Skin of body (tissue), 1 donor: ENCODE measurements at regions not wholly inside any gene's neighbourhood (a gene's known extent, or its start where the extent isn't known, plus 50 kb on each side); places are given as distances from the start of the nearest gene placed in this dataset.

ENCODE experiments used
- DNase-seq: peaks from one replicate; lab custom pipeline; 2025; lab: John Stamatoyannopoulos, UW

DNA sequence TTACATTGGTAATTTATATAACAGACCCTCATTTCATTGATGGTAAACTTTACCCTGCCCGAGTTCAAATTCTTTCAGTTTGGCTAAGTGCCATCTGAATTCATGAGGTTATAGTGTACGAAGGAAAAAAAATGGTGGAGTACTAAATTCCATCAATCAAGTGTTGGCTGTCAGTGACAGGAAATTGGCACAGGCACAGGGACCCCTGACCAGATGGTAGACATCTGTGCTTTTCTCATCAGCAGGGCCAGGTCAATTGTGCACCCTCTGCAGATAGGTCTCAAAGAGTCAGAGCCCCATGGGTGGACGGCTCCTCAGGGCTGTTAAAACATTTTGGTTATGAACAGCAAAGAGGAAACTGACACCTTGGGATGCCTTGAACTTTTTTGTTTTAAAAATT, 439.2 kb downstream of the SETBP1 start:
- DNase-seq = no peak

DNA sequence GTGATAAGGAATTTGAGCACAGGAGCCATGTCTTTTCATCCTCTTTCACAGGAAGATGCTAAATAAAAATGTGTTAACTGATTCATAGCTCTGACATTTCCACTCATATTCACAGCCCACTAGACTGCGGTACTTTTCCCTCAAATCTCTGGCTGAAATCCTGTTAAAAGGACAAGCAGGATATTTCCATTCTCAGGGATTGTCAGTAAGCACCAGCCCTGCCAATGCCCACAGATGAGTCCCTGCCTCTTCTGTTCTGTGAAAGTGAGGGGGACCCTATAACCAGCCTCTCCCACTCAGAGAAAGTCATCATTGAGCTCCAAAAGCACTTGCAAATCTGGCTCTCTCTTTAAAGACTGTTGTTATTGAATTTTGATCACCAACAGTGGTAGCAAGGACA, 440.5 kb downstream of the SETBP1 start:
- no peak for DNase-seq

DNA sequence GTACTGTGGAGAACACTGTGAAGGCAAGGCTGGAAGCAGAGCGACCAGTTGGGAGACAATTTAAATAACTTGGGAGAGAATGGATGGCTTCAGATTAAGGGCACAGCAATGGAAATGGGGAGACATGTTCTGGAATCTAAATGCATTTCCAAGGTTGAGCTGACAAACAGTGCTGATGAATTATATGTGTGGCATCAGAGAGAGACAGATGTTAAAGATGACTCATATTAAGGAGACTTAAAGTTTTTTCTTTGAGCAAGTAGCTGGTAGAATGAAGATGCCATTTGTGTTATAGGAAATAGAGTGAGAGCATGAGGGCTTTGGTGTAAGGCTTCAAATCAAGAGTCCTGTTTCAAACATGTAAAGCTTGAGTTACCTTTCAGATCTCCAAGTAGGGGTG, 441.8 kb downstream of the SETBP1 start:
- DNase-seq = no peak

DNA sequence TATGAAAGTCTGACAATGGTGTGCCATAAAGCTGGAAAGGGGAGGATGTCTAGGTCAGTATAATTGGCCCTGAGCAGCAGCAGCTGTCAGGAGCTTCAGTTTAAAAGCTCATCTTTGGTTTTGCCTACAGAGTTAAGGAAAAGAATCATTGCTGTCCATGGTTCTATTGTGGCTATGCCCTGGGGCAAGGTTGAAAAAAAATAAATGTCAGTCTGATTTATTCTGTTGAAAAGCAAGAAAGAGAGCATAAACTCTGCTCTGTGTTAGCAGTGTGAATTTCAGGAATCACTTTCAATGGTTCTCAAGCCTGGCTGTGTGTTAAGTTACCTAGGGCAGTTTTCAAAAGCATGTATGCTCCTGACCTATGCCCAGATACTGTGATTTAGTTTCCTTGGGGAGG, 446.7 kb downstream of the SETBP1 start:
- no peak for DNase-seq

DNA sequence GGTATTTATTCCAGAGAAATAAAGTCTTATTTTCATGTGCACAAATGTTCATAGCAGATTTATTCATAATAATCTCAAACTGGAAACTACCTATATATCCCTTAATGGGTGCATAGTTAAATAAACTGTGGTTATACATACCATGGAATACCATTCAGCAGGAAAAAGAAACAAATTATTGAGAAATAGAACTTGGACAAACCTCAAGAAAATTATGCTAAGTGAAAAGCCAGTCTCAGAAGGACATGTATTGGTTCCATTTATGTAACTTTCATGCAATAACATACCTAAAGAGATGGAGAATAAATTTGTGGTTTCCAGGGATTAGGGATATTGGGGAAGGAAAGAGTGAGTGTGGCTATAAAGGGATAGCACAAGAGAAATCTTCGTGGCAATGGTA, 452.6 kb downstream of the SETBP1 start:
- DNase-seq = no peak

DNA sequence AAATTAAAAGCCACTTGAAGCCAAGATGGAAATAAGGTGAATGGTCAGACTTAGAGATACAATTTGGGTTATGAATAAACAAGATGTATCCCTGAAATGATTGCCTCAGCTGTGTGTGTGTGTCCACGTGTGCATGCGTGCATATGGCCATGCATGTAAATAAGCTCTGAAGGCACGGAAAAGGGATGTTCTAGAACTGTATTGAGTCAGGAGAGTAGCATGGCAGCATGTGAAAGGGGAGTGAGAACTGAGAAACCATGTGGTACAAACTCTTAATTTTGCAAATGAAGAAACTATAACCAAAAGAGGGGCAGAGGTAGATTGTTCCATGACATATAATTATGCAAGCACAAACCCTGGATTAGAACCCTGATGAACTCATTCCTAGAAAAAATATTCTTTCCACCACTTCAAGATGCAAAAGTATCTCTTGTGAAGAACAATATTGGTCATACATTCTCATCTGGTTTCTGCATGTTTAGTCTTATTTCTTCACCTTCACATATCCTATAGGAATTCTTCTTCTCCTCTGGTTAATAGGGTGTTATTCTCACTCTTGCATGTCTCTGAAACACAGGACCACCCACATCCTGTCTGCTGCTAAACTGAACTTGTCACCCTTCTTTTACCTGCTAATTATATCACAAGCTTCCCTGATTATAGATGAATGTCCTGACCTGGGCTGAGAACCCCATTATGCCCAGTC, 455.8 kb downstream of the SETBP1 start:
- DNase-seq = no peak

DNA sequence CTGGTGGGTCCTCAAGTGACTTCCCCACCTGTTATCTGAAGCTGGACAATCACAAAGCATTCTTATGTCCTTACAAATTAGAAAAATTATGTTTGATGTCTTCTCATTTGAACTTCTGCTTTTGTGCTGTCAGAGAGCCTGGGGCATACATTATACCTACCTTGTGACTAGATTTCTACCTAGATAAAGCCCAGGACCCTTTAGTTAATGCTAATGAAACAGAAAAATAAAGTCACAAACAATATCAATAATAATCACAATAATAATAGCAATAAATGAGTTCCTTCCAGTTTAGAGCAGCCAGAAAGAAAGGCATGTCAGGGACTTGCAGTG, 456.4 kb downstream of the SETBP1 start:
- DNase-seq = no peak

DNA sequence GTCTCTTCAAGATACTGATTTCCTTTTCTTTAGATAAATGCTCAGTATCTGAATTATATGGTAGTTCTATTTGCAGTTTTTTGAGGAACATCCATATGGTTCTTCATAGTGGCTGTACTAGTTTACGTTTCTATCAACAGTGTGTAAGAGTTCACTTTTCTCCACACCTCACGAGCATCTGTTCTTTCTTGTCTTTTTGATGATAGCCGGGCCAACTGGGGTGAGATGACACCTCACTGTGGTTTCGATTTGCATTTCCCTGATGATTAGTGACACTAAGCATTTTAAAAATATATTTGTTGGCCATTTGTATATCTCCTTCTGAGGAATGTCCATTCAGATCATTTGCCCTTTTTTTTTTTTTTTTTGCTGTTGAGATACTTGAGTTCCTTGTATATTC, 458.8 kb downstream of the SETBP1 start:
- DNase-seq = no peak

DNA sequence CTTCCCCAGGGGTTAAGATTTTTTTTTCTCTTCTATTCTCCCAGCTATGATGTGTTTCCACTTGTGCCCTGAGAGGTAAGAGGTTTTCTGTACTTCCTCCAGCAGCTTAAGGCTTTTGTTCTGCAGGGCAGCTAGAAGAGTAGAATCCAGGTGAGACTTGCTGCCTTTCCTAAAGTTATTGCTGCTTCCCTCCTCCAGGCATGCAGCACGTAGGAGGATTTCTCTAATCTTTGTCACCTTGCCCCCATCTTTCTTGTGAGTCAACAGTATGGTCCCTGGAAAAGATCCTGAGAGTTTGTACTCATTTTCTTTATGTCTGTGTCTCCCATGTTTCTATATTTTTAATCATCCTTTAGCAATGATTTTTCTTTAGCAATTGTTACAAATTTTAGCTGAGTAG, 462.2 kb downstream of the SETBP1 start:
- DNase-seq = no peak

DNA sequence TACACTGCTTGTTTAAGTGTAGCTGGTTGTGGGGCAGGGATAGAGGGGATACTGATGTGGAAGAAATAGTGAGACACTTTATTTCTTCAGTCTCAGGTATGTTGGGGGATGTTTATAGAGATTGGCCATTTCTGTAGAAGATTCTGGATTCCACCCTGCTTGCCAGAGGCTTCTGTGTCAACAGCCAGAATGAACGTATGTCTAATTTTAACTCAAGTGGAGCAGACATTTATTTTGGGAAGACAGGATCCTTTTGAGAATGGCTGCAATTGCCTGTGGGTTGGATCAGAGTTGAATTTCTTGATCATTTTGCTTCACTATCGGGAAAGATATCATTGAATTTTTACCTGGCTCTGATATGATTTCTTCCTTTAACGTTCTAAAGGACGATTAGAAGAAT, 465.6 kb upstream of the SLC14A2 start:
- no peak for DNase-seq

DNA sequence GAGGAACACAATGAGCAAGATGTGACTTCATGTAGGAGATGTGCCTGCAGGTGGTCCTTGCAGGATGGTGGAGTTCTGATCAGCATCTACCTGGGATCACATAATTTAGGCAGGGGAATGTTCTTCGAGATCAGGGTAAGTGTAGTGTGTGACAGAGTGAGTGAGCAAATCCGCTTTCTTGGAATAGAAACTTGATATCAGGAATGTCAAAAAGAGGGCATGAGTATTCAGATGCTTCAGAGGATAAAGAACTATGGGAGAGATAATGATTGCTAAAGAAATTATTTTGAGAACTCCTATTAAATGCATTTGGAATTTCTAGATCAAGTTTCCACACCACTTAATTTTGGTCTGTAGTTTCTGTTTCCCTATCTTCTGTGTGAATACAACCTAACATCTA, 463.6 kb upstream of the SLC14A2 start:
- no peak for DNase-seq

DNA sequence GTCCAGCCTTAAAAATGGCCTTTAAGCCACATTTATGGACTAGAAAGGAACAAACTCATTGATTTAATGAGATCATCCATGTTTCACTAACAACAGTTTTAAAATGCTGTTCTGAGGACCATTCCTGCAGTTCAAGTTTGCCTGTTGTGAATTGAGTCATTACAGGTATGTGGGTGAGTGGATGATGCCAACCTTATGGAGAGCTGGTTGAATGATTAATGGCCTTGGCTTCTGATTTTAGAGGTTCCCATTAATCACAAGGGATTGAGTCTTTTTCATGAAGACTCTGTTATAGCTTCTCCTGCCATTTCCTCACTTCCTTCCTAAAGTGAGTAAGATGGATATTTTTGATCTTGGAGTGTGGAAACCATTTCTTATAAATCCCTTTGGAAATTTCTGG, 459.8 kb upstream of the SLC14A2 start:
- no peak for DNase-seq

DNA sequence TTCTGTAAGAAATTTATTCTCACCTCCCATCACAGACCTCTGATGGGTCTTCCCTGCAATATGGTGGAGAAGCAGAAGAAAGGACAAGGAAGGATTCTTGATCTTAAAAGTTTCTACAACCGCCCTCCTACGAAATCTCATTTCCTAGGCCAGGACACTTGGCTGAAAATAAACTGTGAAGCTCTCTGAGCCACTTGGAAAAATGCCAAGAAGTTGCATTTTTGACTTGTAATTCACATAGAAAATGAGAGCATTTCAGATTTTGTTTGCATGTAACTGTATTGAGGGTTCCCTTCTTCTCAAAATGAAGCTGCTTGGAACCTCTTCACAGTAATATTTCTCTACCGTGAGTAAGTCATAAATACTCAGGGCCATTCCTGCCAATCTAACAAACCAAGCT, 458.3 kb upstream of the SLC14A2 start:
- DNase-seq = no peak

DNA sequence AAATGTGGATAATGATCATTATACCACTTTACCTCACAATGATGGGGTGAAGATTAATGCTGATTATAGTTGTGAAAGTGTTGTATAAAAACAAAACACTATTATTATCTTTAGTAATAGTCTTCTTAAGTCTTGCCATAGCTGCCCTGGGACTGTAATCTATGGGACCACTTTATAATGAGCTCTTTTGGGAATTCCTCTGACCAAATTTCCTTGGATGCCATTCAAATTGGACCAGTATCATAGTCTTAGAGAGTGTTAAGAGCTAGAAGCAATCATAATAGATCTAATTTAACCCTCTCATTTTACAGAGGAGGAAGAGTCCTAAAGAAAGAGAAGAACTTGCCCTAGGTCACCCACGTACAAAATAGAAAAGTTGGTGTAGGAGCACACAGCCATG, 457.7 kb upstream of the SLC14A2 start:
- DNase-seq = no peak

DNA sequence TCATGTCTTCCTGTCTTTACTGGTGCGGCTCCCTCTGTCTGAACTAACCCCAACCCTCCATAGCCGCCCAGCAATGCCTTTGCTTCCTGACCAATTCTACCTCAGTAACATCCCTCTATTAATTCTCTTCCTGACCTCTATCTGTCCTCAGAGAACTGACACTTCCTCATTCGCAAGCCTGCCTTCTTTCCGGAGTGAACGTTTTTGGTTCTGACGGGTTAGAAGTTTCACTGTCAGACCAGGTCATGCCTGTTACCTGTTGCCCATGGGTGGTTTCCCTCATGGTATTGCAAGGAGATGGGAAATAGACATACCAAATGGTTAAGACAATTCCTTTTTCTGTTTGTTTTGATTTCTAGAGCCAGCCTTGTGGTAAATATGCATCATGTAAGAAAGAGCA, 453.4 kb upstream of the SLC14A2 start:
- no peak for DNase-seq

DNA sequence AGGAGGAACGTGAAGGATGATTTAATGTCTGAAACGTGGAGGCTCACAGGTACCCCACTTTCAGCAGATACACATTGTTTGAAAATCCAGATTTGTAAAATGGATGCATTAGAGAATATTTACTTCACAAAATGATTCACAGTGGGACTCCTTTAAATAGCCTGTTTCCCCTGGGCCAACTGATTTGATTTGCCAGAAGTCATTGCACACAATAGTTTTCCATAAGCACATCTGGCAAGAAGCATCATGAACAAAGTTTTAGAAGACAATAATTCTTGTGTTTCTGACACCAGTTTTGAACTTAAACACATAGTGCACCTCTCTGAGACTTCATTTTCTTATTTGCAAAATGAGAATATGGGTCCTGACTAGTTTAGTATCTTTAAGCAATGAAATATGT, 451.4 kb upstream of the SLC14A2 start:
- peak; percentile 79 for DNase-seq

DNA sequence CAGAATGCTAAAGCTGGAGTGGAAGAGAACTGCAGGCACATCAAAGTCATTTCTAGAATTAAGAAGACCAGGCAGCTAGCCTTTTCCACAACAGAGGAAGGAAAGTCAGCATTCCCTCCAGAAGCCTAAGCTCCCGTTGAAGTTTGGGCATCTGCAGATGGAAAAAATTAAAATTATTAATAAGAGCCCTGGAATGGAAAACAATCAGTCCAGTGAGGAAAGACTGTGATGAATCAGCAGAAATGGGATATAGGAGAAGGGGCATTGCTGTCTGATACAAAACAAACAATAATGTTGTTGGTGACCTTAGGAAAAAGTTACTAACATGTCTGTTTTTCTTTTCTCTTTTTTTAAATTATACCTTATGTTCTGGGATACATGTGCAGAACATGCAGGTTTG, 450.7 kb upstream of the SLC14A2 start:
- DNase-seq = no peak

DNA sequence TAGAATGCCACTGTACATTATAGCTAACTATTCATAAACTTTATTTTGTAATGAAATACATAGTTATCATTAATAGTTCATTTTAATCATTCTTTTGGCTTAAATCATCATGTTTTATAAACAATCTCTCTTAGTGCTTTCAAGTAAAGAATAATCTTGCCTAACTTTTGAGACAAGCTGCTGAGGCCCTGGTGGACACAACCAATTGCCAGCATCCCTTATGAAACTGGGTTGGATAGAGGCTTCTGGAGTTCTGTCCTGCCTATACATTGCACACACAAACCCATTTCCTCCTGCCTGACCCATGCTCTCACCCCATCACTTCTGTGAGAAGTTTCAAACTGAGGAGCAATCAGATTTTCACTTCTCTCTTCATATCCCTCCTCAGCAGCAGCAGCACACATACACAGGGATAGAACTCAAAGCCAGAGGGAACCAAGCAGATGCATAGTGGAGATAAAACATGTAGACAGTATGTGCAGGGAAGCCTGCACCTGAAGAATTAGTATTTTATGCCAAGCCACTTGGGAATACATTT, 450.0 kb upstream of the SLC14A2 start:
- no peak for DNase-seq

DNA sequence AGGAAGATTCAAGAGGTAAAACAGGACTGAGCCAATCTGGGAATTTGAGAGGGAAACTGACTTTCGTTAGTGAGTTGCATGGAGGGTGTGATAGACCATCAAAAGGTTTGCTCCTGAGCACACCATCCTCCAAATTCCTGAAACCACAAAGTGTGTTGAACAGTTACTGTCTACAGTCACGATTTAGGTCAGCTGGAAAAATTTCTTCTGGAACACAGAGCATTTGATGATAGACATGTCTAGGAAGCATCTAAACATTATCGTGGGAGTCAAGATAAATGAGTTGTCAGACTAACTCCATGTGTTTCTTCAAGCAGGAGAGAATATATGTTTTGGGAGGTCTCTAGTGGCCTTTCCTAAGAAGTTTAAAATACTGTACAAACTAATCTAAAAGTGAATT, 449.4 kb upstream of the SLC14A2 start:
- no peak for DNase-seq

DNA sequence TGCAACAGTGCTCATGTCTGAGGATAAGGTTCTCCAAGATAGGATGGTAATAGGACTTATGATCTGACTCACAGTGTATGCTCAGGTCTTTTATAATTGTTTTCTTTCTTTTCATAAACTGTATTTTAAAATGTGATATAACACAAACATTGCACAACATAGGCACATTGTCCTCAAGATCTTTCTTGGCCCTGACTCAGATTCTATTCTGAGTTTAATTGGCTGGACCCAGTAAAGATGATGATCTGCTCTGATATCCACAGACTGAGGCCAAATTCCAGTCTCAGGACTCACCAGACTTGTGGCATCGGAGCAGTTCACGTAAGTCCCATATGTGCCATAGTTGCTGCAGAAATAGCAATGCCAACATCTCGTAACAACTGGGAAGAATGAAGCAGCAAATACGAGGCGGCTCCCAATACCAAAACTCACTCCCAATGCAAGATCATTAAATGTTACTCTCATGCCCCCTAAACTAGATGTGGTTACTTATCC, 448.9 kb upstream of the SLC14A2 start:
- no peak for DNase-seq

DNA sequence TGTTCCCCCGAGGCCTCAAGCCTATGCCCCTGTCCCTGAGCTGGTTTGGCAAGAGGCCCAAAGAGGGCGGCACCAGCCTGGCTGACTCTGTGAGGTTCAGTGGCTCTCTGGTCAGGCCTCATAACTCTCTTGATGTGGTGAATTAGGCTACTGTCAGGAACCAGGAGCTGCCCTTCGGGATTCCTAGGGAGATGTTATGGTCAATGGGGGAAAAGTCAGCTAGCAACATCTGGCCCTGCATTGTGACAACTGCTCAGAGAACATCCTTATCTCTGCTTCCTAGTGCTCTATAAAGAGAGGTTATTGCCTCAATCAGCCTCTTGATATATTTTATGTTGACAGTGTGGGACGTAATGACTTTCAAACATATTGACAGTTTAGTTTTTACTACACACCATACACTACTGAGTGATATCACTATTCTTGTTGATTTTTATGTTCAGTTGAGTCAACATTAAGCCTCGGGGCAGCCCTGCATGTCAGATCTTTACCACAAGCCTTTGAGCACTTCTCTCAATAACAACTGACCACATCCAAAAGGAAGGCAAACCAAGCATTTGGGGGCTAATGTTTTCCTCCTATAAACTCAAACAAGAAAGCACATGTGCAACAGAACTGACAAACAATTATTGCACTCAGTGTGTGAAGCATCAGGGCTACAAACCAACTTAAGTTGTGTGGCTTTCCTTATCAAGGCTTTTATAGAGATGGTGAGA, 448.3 kb upstream of the SLC14A2 start:
- no peak for DNase-seq

DNA sequence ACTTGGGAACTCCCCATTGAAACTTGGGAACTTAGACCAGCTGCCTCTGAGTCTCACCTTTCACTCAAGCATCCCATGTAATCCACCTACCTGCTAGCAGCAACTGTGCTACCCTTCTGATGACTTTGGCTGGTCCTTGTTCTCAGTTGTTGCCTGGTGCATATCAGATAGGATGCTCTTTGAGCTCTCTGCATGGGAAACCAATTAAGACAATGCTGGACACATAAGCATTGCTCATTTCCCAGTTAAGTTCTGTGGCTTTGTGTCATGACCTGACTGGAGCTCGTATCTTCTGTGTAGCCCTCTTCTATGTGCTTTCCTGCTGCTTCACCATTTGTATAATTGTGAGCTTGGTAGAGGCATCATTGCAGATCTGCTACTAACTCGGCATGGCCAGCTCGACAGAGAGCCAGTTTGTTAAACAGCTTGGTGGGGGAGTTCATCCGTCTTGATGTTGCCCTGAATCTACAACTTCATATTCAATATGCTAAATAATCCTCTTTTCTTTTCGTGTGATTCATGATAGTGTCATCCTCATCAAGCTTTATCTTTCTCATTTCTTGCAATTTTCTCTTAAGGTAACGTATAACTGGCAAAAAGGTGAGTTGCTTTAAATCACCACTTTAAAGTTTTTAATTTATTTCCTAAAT, 447.5 kb upstream of the SLC14A2 start:
- DNase-seq = no peak
